Hepatocyte (in vitro differentiated cells): ENCODE measurements at regions not wholly inside any gene's neighbourhood (a gene's known extent, or its start where the extent isn't known, plus 50 kb on each side); places are given as distances from the start of the nearest gene placed in this dataset.

Source experiments
- DNase-seq: peaks from one replicate; pipeline ENCODE4 v3.0.0-alpha.2; 2016; ENCODE audit warnings: low spot score
- H2AFZ ChIP-seq: fragments of 200-600 bp; sonication (generic); 2 replicates; pipeline ENCODE4 v1.6.0; 2016; ENCODE audit warnings: antibody characterized with exemption, mild to moderate bottlenecking
- H3K27ac ChIP-seq: fragments of 200-600 bp; sonication (generic); 2 replicates; pipeline ENCODE4 v1.5.1; 2016; ENCODE audit warnings: mild to moderate bottlenecking
- H3K27me3 ChIP-seq: fragments of 200-600 bp; sonication (generic); 2 replicates; pipeline ENCODE4 v1.6.1; 2016
- H3K36me3 ChIP-seq: fragments of 200-600 bp; sonication (generic); replicated peaks from 2 replicates; pipeline ENCODE4 v1.5.1; 2016; ENCODE audit warnings: low read depth; ENCODE audit not compliant: insufficient read depth
- H3K4me1 ChIP-seq: fragments of 200-600 bp; sonication (generic); 2 replicates; pipeline ENCODE4 v1.5.1; 2016; ENCODE audit warnings: mild to moderate bottlenecking, moderate library complexity; ENCODE audit not compliant: insufficient read depth
- H3K4me2 ChIP-seq: fragments of 200-600 bp; sonication (generic); 2 replicates; pipeline ENCODE4 v1.6.0; 2016
- H3K4me3 ChIP-seq: fragments of 200-600 bp; sonication (generic); 2 replicates; pipeline ENCODE4 v1.5.1; 2016; ENCODE audit warnings: mild to moderate bottlenecking
- H3K79me2 ChIP-seq: fragments of 200-600 bp; sonication (generic); 2 replicates; pipeline ENCODE4 v1.6.0; 2017; ENCODE audit warnings: mild to moderate bottlenecking
- H3K9me2 ChIP-seq: fragments of 200-600 bp; sonication (generic); replicated peaks from 2 replicates; pipeline ENCODE4 v1.6.0; 2017; ENCODE audit warnings: mild to moderate bottlenecking; ENCODE audit not compliant: insufficient read depth
- H3K9me3 ChIP-seq: fragments of 200-600 bp; sonication (generic); 2 replicates; pipeline ENCODE4 v1.5.1; 2016; ENCODE audit warnings: low read depth, mild to moderate bottlenecking
- H4K20me1 ChIP-seq: fragments of 200-600 bp; sonication (generic); 2 replicates; pipeline ENCODE4 v1.6.0; 2016; ENCODE audit warnings: mild to moderate bottlenecking; ENCODE audit not compliant: insufficient read depth, poor library complexity, severe bottlenecking
- EZH2 ChIP-seq: fragments of 200-600 bp; sonication (generic); IDR thresholded peaks from 2 replicates; pipeline ENCODE4 v1.6.1; 2016; ENCODE audit warnings: antibody characterized with exemption, mild to moderate bottlenecking, borderline replicate concordance
- EZH2phosphoT487 ChIP-seq: fragments of 200-600 bp; sonication (generic); IDR thresholded peaks from one replicate; pipeline ENCODE4 v1.6.1; 2018; ENCODE audit warnings: antibody characterized with exemption, mild to moderate bottlenecking, low read depth, moderate library complexity; ENCODE audit not compliant: unreplicated experiment, severe bottlenecking
- WGBS: methylation state at CpG from one replicate; pipeline ENCODE4 v1.1.6; 2016; ENCODE audit warnings: low lambda C conversion rate; ENCODE audit errors: missing lambda C conversion rate; 5-methylcytosine and 5-hydroxymethylcytosine counted together
- TF ChIP-seq, protein P1 (sequence below): fragments of 200-600 bp; sonication (generic); IDR thresholded peaks from 2 replicates; pipeline ENCODE4 v1.5.1; 2016; ENCODE audit warnings: antibody characterized with exemption, mild to moderate bottlenecking; ENCODE audit not compliant: poor library complexity

DNA sequence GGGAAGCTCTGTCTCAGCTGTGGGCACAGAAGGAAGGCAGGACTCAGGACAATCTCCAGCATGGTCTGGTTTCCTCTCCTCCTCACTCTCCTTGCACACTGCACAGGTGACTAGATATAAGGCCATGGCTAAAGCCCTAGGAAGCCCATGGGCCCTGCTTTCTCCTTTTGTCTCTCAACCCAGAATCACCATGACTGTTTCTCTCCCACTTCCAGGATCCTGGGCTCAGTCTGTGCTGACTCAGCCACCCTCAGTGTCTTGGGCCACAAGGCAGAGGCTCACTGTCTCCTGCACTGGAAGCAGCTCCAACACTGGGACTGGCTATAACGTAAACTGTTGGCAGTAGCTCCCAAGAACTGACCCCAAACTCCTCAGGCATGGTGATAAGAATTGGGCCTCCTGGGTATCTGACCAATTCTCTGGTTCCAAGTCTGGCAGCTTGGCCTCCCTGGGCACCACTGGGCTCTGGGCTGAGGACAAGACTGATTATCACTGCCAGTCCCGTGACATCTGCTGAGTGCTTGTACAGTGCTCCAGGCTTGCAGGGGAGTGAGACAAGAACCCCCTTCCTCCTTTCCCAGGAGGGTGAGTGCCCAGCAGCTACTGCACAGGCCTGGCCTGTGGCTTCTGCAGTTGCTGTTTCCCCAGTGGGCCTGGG, 104.0 kb upstream of the TOP3B start:
- H3K27me3 ChIP-seq = peaks cover 22% of the 10 kb centered on the region
- no peak for DNase-seq
- TF ChIP-seq, protein P1, sequence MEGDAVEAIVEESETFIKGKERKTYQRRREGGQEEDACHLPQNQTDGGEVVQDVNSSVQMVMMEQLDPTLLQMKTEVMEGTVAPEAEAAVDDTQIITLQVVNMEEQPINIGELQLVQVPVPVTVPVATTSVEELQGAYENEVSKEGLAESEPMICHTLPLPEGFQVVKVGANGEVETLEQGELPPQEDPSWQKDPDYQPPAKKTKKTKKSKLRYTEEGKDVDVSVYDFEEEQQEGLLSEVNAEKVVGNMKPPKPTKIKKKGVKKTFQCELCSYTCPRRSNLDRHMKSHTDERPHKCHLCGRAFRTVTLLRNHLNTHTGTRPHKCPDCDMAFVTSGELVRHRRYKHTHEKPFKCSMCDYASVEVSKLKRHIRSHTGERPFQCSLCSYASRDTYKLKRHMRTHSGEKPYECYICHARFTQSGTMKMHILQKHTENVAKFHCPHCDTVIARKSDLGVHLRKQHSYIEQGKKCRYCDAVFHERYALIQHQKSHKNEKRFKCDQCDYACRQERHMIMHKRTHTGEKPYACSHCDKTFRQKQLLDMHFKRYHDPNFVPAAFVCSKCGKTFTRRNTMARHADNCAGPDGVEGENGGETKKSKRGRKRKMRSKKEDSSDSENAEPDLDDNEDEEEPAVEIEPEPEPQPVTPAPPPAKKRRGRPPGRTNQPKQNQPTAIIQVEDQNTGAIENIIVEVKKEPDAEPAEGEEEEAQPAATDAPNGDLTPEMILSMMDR = no peak
- no peak for TF ChIP-seq EZH2
- TF ChIP-seq EZH2phosphoT487 = no peak
- H3K79me2 ChIP-seq = no peaks in the 10 kb centered on the region
- H3K4me2 ChIP-seq = no peak overlapping the region
- H4K20me1 ChIP-seq = no peaks in the 10 kb centered on the region
- WGBS = 72% methylated on average over 2 of the region's 2 CpGs
- no peak overlapping the region for H3K4me3 ChIP-seq
- no peaks in the 10 kb centered on the region for H3K4me1 ChIP-seq
- H3K9me3 ChIP-seq = no peaks in the 10 kb centered on the region
- no peaks in the 10 kb centered on the region for H3K36me3 ChIP-seq
- H2AFZ ChIP-seq = no peak overlapping the region
- H3K27ac ChIP-seq = no peak overlapping the region
- H3K9me2 ChIP-seq = no peaks in the 10 kb centered on the region

DNA sequence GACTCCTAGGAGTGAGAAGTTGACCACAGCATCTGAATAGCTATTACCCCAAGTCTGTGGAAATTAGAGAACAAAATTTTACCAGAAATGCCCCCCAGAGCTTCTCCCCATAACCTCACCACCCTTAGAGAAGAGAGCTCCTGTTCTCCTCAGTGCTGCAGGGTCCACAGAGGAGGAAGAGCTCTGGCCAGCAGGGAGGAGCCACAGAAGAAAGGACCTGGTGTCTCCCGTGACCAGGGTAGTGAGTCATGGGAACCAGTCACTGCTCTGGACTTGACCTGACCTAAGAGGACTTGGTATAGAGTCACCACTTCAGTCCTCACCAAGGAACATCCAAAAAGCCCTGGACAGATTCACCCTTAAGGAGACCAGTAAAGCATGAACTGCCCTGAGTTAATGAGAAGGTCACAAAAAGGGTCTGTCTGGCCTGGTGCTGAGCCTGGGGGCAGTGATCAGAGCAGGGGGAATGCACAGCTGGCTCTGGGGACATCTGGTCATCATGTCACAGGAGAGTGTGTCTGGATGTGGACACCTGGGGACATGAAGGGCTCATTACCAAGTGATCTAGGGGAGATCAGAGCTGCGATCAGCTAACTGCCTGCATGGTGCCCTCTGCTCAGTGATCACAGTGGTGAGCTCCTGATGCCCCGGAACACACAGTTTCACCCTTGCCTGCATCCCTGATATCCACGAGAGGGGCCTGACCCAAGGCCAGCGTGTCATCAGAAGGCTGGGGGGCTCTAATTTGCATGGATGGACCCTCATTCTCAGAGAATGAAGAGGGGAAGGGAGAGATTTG, 103.3 kb upstream of the TOP3B start:
- Histone ChIP-seq H3K36me3 (no peaks in the 10 kb centered on the region), H2AFZ (no peak overlapping the region), H3K9me2 (no peaks in the 10 kb centered on the region), H3K4me2 (no peak overlapping the region), H3K27me3 (peaks cover 15% of the 10 kb centered on the region), H4K20me1 (no peaks in the 10 kb centered on the region), H3K79me2 (no peaks in the 10 kb centered on the region), H3K4me1 (no peaks in the 10 kb centered on the region), H3K4me3 (no peak overlapping the region), H3K9me3 (no peaks in the 10 kb centered on the region), H3K27ac (no peak overlapping the region)
- no peak for TF ChIP-seq EZH2
- TF ChIP-seq, protein P1 = no peak
- no peak for TF ChIP-seq EZH2phosphoT487
- DNase-seq = no peak
- WGBS = 75% methylated on average over 5 of the region's 5 CpGs

DNA sequence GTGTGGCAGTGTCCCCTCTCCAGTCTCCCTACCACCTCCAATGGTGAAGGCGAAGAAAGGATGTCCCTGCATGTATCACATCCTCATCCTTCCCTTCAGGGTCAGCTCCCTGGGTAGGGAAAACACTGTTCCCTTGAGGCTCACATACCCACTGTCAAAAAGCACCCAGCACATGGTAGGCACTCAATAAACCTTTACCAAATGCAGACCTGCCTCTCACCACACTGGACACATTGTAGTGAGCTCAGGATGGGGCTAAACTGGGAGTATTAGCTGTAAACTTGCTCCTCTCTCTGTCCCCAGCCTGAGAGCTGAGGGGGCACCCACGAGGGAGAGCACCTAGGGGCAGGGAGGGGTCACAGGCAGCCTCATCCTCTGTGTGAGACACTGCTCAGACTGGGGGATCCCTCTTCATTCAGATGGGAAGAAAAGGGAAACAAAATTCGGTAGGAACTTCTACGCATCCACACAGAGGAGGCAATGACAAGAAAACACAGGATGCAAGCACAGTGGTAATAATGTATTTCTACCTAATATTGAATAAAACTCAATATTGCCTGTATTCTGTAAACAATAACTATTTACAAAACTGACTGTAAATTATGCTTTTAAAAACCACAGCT, 101.6 kb upstream of the TOP3B start:
- Histone ChIP-seq H3K9me2 (no peaks in the 10 kb centered on the region), H3K4me3 (no peak overlapping the region), H3K4me2 (no peak overlapping the region), H3K36me3 (no peaks in the 10 kb centered on the region), H3K27ac (no peak overlapping the region), H3K9me3 (no peaks in the 10 kb centered on the region), H4K20me1 (no peaks in the 10 kb centered on the region), H2AFZ (no peak overlapping the region), H3K79me2 (no peaks in the 10 kb centered on the region), H3K4me1 (no peaks in the 10 kb centered on the region), H3K27me3 (peaks cover 14% of the 10 kb centered on the region)
- no peak for DNase-seq
- 29% methylated on average over 4 of the region's 4 CpGs for WGBS
- TF ChIP-seq, protein P1 = no peak
- no peak for TF ChIP-seq EZH2
- no peak for TF ChIP-seq EZH2phosphoT487
